ENCODE measurements at regions not wholly inside any gene's neighbourhood (a gene's known extent, or its start where the extent isn't known, plus 50 kb on each side); places are given as distances from the start of the nearest gene placed in this dataset.

DNA sequence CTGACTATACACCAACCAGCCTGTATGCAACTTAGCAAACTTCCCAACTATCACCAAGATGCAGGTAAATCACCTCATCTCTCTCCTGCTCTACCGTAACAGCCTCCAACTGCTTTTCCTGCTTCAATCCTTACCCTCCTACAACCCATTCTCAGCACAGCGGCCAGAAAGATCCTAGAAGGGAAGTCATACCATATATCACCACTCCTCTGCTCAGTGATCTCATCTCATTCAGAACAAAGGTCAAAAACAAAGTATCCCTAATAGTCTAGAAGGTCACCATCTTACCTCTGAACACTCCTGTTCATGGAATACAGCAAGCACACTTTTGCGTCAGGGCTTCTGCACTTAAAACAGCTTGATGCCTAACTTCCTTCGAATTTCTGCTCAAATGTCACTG, 62.2 kb upstream of the RNF38 start:
- TF ChIP-seq CTCF (IDR thresholded peaks at IDR 0.05) (no peak), POLR2A (IDR thresholded peaks at IDR 0.05) (no peak)
